ENCODE measurements at regions not wholly inside any gene's neighbourhood (a gene's known extent, or its start where the extent isn't known, plus 50 kb on each side); places are given as distances from the start of the nearest gene placed in this dataset.

DNA sequence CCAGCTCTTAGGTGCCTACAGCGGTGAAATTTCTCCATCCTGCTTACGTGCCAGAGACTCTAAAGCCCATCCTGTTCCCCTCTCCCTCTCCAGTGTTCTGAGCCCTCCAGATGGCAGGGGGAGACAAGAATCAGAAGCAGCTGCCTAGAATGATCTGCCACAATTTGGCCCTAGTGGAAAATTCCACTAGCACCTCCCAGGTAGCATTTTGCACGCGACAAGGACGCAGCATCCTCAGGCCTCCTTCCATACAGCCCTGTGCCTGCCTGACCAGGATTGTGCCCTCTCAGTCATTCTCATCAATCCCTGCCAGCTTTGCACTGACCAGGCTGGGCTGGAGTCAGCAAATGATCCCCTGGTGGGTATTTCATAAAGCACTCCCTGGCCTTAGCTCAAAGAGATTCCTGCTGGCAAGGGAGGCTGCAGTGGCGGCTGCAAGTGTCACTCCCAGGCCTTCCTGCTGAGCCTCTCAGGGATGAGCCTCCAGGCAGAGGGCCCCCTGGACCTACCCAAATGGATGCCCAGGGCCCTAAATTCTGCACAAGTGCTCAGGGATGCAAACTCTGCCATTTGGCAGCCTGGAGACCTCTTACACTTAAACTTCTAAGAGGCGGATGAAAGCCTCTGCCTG, 130.2 kb upstream of the ATP2B2 start:
- intact Hi-C loops (cut with micrococcal nuclease; ENCODE audit: unreplicated experiment): no loop called here
- Histone ChIP-seq H3K4me1 (ENCODE audit: insufficient read depth, low read length) (no peaks in the 10 kb centered on the region), H3K4me2 (ENCODE audit: low read depth, low read length) (no peak overlapping the region), H3K9ac (ENCODE audit: insufficient read depth, low read depth, low read length) (no peak overlapping the region), H2AFZ (ENCODE audit: low read length) (no peak overlapping the region), H3K4me3 (replicated peaks in 1 of 3; ENCODE audit: insufficient read depth in 1 of 3, low read depth in 2 of 3, low read length in 3 of 3) (no peak overlapping the region), H3K27ac (ENCODE audit: extremely low read length, insufficient read depth, low read length) (no peak overlapping the region), H3K79me2 (ENCODE audit: insufficient read depth, low read length) (no peaks in the 10 kb centered on the region), H3K9me3 (ENCODE audit: low read length) (no peaks in the 10 kb centered on the region), H3K36me3 (replicated peaks in 1 of 2; ENCODE audit: control insufficient read depth in 1 of 2, insufficient read depth in 2 of 2, low read length in 2 of 2) (no peaks in the 10 kb centered on the region), H4K20me1 (ENCODE audit: insufficient read depth, low read length) (no peaks in the 10 kb centered on the region), H3K27me3 (ENCODE audit: control insufficient read depth in 1 of 2, insufficient read depth in 2 of 2, low read length in 2 of 2) (peaks cover 2% of the 10 kb centered on the region in 2 experiments; a peak in 1 of 5 replicates)
- TF ChIP-seq TAF15 (IDR thresholded peaks at IDR 0.05; ENCODE audit: low read depth, low read length, poor library complexity, severe bottlenecking): no peak
- no peak for TF ChIP-seq TBX3 (IDR thresholded peaks at IDR 0.05; ENCODE audit: borderline replicate concordance)
- no peak for TF ChIP-seq PPARG (CRISPR knock-in tag; conservative IDR thresholded peaks at IDR 0.05)
- no peak for TF ChIP-seq GTF3A (CRISPR knock-in tag; conservative IDR thresholded peaks at IDR 0.05)
- no peak for TF ChIP-seq ZNF496 (CRISPR knock-in tag; IDR thresholded peaks at IDR 0.05; ENCODE audit: insufficient replicate concordance)
- no peak for TF ChIP-seq ZNF772 (CRISPR knock-in tag; IDR thresholded peaks at IDR 0.05)
- TF ChIP-seq PBX3 (CRISPR knock-in tag; IDR thresholded peaks at IDR 0.05; ENCODE audit: borderline replicate concordance): no peak
- no peak for TF ChIP-seq ZNF709 (CRISPR knock-in tag; IDR thresholded peaks at IDR 0.05)
- TF ChIP-seq ZNF451 (CRISPR knock-in tag; IDR thresholded peaks at IDR 0.05): no peak
- no peak for TF ChIP-seq NR3C1 (CRISPR knock-in tag; IDR thresholded peaks at IDR 0.05)
- TF ChIP-seq TP53 (CRISPR knock-in tag; conservative IDR thresholded peaks at IDR 0.05): no peak
- TF ChIP-seq HMG20B (CRISPR knock-in tag; conservative IDR thresholded peaks at IDR 0.05): no peak
- no peak for TF ChIP-seq ZNF337 (CRISPR knock-in tag; IDR thresholded peaks at IDR 0.05; ENCODE audit: borderline replicate concordance, low read depth)
- TF ChIP-seq, protein P1, sequence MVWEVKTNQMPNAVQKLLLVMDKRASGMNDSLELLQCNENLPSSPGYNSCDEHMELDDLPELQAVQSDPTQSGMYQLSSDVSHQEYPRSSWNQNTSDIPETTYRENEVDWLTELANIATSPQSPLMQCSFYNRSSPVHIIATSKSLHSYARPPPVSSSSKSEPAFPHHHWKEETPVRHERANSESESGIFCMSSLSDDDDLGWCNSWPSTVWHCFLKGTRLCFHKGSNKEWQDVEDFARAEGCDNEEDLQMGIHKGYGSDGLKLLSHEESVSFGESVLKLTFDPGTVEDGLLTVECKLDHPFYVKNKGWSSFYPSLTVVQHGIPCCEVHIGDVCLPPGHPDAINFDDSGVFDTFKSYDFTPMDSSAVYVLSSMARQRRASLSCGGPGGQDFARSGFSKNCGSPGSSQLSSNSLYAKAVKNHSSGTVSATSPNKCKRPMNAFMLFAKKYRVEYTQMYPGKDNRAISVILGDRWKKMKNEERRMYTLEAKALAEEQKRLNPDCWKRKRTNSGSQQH (CRISPR knock-in tag; IDR thresholded peaks at IDR 0.05; ENCODE audit: low read depth): no peak
- in situ Hi-C loops (cut with HindIII; ENCODE audit: extremely low pct_ligation_motif_present, low pct_unique_long_range_greater_than_20kb): no loop called here
- ATAC-seq (no peak), DNase-seq (ENCODE audit: low spot score) (no peak), FAIRE-seq (no peak)
- ChIA-PET POLR2A (no interaction called here), CTCF (ENCODE audit: low intra/inter-chr PET ratio, low total read pairs) (no interaction called here)
- 26% methylated on average over 3 of the region's 7 CpGs for WGBS (ENCODE audit: low lambda C conversion rate)
- no TSS peak for BruUV-seq (replicated peaks)

Data from HepG2 (cell line).